PC-3 (cell line): ENCODE measurements at regions not wholly inside any gene's neighbourhood (a gene's known extent, or its start where the extent isn't known, plus 50 kb on each side); places are given as distances from the start of the nearest gene placed in this dataset.

Experiments
- CTCF ChIP-seq: fragments of 300-600 bp; sonication (generic); conservative IDR thresholded peaks from 2 replicates; pipeline ENCODE4 v1.5.1; 2017; ENCODE audit warnings: antibody characterized with exemption, low read depth, mild to moderate bottlenecking, low read length
- EZH2 ChIP-seq: fragments of 300-600 bp; sonication (generic); IDR thresholded peaks from one replicate; pipeline ENCODE4 v1.6.1; 2017; ENCODE audit warnings: antibody characterized with exemption, mild to moderate bottlenecking, low read length; ENCODE audit not compliant: unreplicated experiment
- EZH2phosphoT487 ChIP-seq: fragments of 300-600 bp; sonication (generic); IDR thresholded peaks from 2 replicates; pipeline ENCODE4 v1.6.1; 2018; ENCODE audit warnings: mild to moderate bottlenecking, antibody characterized with exemption, low read length, borderline replicate concordance

GRCh38 chr14:51328064-51328771 is 88.2 kb downstream of the TMX1 start:
- TF ChIP-seq CTCF (no peak), EZH2phosphoT487 (no peak), EZH2 (no peak)
